CD14-positive monocyte (primary cell): ENCODE measurements at regions not wholly inside any gene's neighbourhood (a gene's known extent, or its start where the extent isn't known, plus 50 kb on each side); places are given as distances from the start of the nearest gene placed in this dataset.

Experiments used
- DNase-seq, 3 donors: peaks; one replicate each; pipeline ENCODE4 v3.0.0-alpha.2; 2011 to 2022
- H2AFZ ChIP-seq: 2 replicates; pipeline ENCODE4 v1.6.0; 2012; ENCODE audit warnings: mild to moderate bottlenecking, low read depth, low read length, inconsistent platforms; ENCODE audit not compliant: insufficient read depth, poor library complexity, severe bottlenecking
- H3K27ac ChIP-seq, 2 donors: 1 replicate in 1 of 2; 2 replicates in 1 of 2; pipeline ENCODE4 v1.5.1; 2012 to 2013; ENCODE audit warnings: low read length in 2 of 2, control low read depth in 1 of 2, inconsistent platforms in 1 of 2, low read depth in 1 of 2, mild to moderate bottlenecking in 1 of 2
- H3K27me3 ChIP-seq, 2 donors: one replicate each; pipeline versions ENCODE4 v1.6.0 to v1.6.1; 2011 to 2013; ENCODE audit warnings: low read length in 2 of 2; ENCODE audit not compliant: control insufficient read depth in 2 of 2, insufficient read depth in 2 of 2
- H3K36me3 ChIP-seq, 2 donors: replicated peaks in 1 of 2; 1 replicate in 1 of 2; 2 replicates in 1 of 2; pipeline versions ENCODE4 v1.5.1 to v1.6.1; 2012 to 2013; ENCODE audit warnings: low read length in 2 of 2, control low read depth in 1 of 2, inconsistent platforms in 1 of 2, mild to moderate bottlenecking in 1 of 2; ENCODE audit not compliant: insufficient read depth in 2 of 2, control insufficient read depth in 1 of 2
- H3K4me1 ChIP-seq, 2 donors: 1 replicate in 1 of 2; 2 replicates in 1 of 2; pipeline versions ENCODE4 v1.5.1 to v1.6.1; 2012 to 2013; ENCODE audit warnings: low read length in 2 of 2, control low read depth in 1 of 2, inconsistent platforms in 1 of 2, mild to moderate bottlenecking in 1 of 2, moderate library complexity in 1 of 2; ENCODE audit not compliant: insufficient read depth in 2 of 2, control insufficient read depth in 1 of 2
- H3K4me2 ChIP-seq: replicated peaks from 2 replicates; pipeline ENCODE3; 2012; ENCODE audit warnings: low read length, moderate library complexity, mild to moderate bottlenecking; ENCODE audit not compliant: poor library complexity, severe bottlenecking; ENCODE audit errors: extremely low read depth
- H3K4me3 ChIP-seq, 3 experiments: fragments of 200-600 bp in 1 of 3; sonication (generic) in 1 of 3; replicated peaks in 1 of 3; 1 replicate in 2 of 3; 2 replicates in 1 of 3; pipeline ENCODE4 v1.5.1; 2011 to 2013; ENCODE audit warnings: low read length in 3 of 3, mild to moderate bottlenecking in 3 of 3, control low read depth in 2 of 3, low read depth in 2 of 3, inconsistent platforms in 1 of 3, moderate library complexity in 1 of 3
- H3K79me2 ChIP-seq: 2 replicates; pipeline ENCODE4 v1.6.0; 2012; ENCODE audit warnings: mild to moderate bottlenecking, control low read depth, inconsistent platforms, low read length, moderate library complexity; ENCODE audit not compliant: insufficient read depth
- H3K9ac ChIP-seq: 2 replicates; pipeline ENCODE4 v1.6.0; 2017; ENCODE audit warnings: low read length, mild to moderate bottlenecking; ENCODE audit not compliant: insufficient read depth, poor library complexity, severe bottlenecking
- H3K9me3 ChIP-seq, 2 donors: replicated peaks in 1 of 2; 1 replicate in 1 of 2; 2 replicates in 1 of 2; pipeline versions ENCODE4 v1.5.1 to v1.6.1; 2012 to 2013; ENCODE audit warnings: low read length in 2 of 2, control low read depth in 1 of 2; ENCODE audit not compliant: control insufficient read depth in 1 of 2, insufficient read depth in 1 of 2
- H4K20me1 ChIP-seq: 2 replicates; pipeline ENCODE4 v1.6.0; 2012; ENCODE audit warnings: mild to moderate bottlenecking, low read length, control low read depth, moderate library complexity; ENCODE audit not compliant: insufficient read depth
- H3K27ac Mint-ChIP-seq, 7 donors: one replicate each; pipeline ENCODE4 v1.8.0; 2020; ENCODE audit warnings: mild to moderate bottlenecking in 7 of 7, mixed read lengths in 7 of 7, moderate library complexity in 6 of 7, inconsistent platforms in 2 of 7
- H3K27me3 Mint-ChIP-seq, 3 donors: one replicate each; pipeline ENCODE4 v1.8.0; 2021 to 2022; ENCODE audit warnings: low read depth in 3 of 3, mild to moderate bottlenecking in 3 of 3, mixed read lengths in 3 of 3, moderate library complexity in 3 of 3, inconsistent platforms in 1 of 3
- H3K36me3 Mint-ChIP-seq, 2 donors: one replicate each; pipeline ENCODE4 v1.8.0; 2020; ENCODE audit warnings: mixed read lengths in 2 of 2, inconsistent platforms in 1 of 2, mild to moderate bottlenecking in 1 of 2
- H3K4me1 Mint-ChIP-seq: one replicate; pipeline ENCODE4 v1.8.0; 2020; ENCODE audit warnings: mild to moderate bottlenecking, mixed read lengths
- H3K4me3 Mint-ChIP-seq, 2 donors: one replicate each; pipeline ENCODE4 v1.8.0; 2020; ENCODE audit warnings: mild to moderate bottlenecking in 2 of 2, mixed read lengths in 2 of 2, moderate library complexity in 1 of 2
- H3K9me3 Mint-ChIP-seq, 7 donors: one replicate each; pipeline ENCODE4 v1.8.0; 2020 to 2022; ENCODE audit warnings: mixed read lengths in 7 of 7, mild to moderate bottlenecking in 6 of 7, moderate library complexity in 6 of 7, inconsistent platforms in 2 of 7
- WGBS: methylation state at CpG from one replicate; pipeline ENCODE4 v1.1.5; 2013; ENCODE audit warnings: missing lambda C conversion rate; ENCODE audit not compliant: insufficient coverage; 5-methylcytosine and 5-hydroxymethylcytosine counted together
- intact Hi-C, 2 donors: fragments of 100-400 bp; cut with micrococcal nuclease; formaldehyde crosslinking; loops; one replicate each; pipeline versions ENCODE4 v1.15.0 to v1.15.1; 2023
- TF ChIP-seq, protein P1 (sequence below): fragments of 200-600 bp; IDR thresholded peaks from one replicate; pipeline ENCODE4 v1.8.0; 2022; ENCODE audit warnings: antibody characterized with exemption, mild to moderate bottlenecking

DNA sequence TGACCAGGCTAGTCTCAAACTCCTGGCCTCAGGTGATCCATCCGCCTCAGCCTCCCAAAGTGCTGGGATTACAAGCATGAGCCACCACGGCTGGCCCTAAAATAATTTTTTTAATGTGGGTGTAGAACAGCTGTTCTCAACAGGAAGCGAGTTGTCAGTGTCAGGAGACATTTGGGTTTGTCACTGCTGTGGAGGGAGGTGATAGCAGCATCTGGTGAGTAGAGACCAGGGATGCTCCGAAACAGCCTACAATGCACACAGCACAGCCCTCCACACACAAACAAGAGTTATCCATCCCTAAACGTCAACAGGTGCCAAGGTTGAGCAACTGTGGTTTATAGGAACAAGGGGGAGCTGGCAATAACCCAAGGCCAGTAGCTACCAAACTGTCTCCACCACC is 243.4 kb upstream of the STS start:
- Histone ChIP-seq H3K4me1 (no peaks in the 10 kb centered on the region), H3K4me3 (no peak overlapping the region), H3K36me3 (no peaks in the 10 kb centered on the region), H3K4me2 (no peak overlapping the region), H2AFZ (no peak overlapping the region), H3K9me3 (peaks cover 0 to 10% of the 10 kb centered on the region in 2 donors), H3K27me3 (no peaks in the 10 kb centered on the region), H3K79me2 (no peaks in the 10 kb centered on the region), H4K20me1 (no peaks in the 10 kb centered on the region), H3K27ac (no peak overlapping the region), H3K9ac (no peak overlapping the region)
- no peaks in the 10 kb centered on the region for H3K4me1 Mint-ChIP-seq
- H3K36me3 Mint-ChIP-seq, result no peaks in the 10 kb centered on the region
- intact Hi-C loops, result no loop called here
- no peak overlapping the region for H3K4me3 Mint-ChIP-seq
- peaks cover 2 to 41% (median 8%) of the 10 kb centered on the region in 7 donors for H3K9me3 Mint-ChIP-seq
- TF ChIP-seq, protein P1, sequence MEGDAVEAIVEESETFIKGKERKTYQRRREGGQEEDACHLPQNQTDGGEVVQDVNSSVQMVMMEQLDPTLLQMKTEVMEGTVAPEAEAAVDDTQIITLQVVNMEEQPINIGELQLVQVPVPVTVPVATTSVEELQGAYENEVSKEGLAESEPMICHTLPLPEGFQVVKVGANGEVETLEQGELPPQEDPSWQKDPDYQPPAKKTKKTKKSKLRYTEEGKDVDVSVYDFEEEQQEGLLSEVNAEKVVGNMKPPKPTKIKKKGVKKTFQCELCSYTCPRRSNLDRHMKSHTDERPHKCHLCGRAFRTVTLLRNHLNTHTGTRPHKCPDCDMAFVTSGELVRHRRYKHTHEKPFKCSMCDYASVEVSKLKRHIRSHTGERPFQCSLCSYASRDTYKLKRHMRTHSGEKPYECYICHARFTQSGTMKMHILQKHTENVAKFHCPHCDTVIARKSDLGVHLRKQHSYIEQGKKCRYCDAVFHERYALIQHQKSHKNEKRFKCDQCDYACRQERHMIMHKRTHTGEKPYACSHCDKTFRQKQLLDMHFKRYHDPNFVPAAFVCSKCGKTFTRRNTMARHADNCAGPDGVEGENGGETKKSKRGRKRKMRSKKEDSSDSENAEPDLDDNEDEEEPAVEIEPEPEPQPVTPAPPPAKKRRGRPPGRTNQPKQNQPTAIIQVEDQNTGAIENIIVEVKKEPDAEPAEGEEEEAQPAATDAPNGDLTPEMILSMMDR, result no peak
- WGBS, result 100% methylated on average over 1 of the region's 5 CpGs
- DNase-seq, result no peak
- H3K27me3 Mint-ChIP-seq, result peaks cover 0 to 1% (median 1%) of the 10 kb centered on the region in 3 donors
- H3K27ac Mint-ChIP-seq, result no peak overlapping the region

DNA sequence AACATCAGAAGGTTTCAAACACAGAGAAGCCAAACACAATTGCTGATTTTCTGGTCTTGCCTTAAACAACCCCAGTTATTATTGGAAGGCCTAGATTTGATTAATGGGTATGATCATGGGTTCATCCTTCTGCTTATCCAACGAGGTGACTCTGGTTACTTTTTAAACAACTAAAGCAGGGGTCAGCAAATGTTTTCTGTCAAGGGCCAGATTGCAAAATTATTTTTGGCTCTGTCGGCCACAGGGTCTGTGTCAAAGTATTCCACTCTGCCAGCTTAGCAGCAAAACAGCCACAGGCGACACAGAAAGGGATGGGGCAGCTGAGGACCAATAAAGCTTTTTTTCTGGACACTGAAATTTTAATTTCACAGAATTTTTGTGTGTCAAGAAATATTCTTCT is 249.1 kb upstream of the STS start:
- no peak for DNase-seq
- H3K36me3 Mint-ChIP-seq, result no peaks in the 10 kb centered on the region
- WGBS, result no CpG with 5 or more reads among the region's 3 CpGs
- Histone ChIP-seq H3K27ac (no peak overlapping the region), H3K79me2 (no peaks in the 10 kb centered on the region), H3K36me3 (no peaks in the 10 kb centered on the region), H3K9ac (no peak overlapping the region), H3K9me3 (peaks cover 0 to 5% of the 10 kb centered on the region in 2 donors), H3K27me3 (no peaks in the 10 kb centered on the region), H3K4me3 (no peak overlapping the region), H3K4me2 (no peak overlapping the region), H4K20me1 (no peaks in the 10 kb centered on the region), H2AFZ (no peak overlapping the region), H3K4me1 (no peaks in the 10 kb centered on the region)
- peaks cover 0 to 26% (median 6%) of the 10 kb centered on the region in 7 donors for H3K9me3 Mint-ChIP-seq
- no peaks in the 10 kb centered on the region for H3K4me1 Mint-ChIP-seq
- H3K27ac Mint-ChIP-seq, result no peak overlapping the region
- H3K27me3 Mint-ChIP-seq, result peaks cover 0 to 1% (median 0%) of the 10 kb centered on the region in 3 donors
- TF ChIP-seq, protein P1, result no peak
- no peak overlapping the region for H3K4me3 Mint-ChIP-seq
- intact Hi-C loops, result no loop called here
